GDM1 (cell line): ENCODE measurements at regions not wholly inside any gene's neighbourhood (a gene's known extent, or its start where the extent isn't known, plus 50 kb on each side); places are given as distances from the start of the nearest gene placed in this dataset.

ENCODE experiments used
- DNase-seq: peaks from one replicate; lab custom pipeline; 2025; lab: John Stamatoyannopoulos, UW

DNA sequence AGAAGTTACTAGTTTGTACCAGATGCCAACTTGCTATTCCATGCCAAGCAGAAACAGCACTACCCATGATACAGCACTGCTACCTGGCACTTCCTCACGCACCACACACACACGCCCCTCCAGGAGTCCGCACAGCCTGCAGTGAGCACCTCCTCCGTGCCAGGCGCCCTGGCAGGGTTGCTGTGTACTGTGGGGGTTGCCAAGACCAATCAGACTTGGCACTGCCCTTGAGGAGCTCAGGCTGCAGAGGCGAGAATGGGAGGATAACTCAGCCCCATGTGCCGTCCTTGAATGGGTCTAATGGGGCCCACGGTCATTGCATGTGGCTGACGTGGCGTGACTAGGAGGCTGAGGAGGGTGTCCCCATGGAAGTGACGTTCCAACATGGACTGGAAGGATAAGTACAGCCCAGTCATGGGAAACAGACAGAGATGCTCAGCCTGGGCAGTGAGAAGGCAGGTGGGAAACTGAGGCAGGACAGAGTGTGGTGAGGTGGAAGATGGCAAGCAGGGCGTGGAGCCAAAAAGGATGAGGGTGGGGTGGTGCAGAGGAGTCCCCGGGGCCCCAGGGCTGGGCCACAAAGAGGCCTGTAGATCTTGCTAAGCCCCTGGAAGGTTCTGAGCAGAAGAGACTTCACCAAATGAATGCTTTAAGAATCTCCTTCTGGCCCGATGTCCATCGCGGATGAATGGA is 65.3 kb upstream of the C14orf180 start:
- no peak for DNase-seq

DNA sequence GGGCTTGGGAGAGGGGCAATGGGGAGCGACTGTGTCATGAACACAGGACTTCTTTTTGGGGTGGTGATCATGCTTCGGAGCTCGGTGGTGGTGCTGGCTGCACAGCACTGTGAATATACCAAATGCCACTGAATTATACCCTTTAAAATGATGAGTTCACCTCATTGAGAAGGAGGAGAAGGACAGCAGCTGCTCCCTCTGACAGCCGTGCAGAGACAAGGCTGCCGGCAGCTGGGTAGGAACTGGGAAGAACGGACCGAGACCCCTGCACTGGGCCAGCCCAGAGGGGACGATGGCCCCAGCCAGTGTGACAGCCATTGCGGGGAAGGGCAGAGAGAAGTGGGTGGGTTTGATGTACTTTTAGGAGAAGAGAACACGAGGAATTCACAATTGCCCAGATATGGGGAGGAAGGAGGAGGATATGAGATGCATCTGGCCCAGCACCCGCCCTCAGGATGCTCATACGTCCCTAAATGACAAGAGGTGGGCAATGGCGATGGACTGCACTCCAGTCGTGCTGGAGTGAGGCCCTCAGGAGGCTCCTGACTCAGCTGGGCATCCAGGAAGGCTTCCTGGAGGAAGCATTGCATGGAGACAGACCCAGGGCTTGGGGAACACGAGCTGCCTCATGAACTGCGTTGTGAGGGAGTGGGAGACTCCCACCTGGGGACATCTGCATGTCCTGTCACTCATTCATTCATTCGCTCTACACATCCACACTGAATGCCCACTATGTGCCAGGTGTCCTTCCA is 64.3 kb upstream of the C14orf180 start:
- DNase-seq = no peak

- DNase-seq = no peak
These were observed 63.5 kb upstream of the C14orf180 start for GRCh38 chr14:104515811-104516780.

DNA sequence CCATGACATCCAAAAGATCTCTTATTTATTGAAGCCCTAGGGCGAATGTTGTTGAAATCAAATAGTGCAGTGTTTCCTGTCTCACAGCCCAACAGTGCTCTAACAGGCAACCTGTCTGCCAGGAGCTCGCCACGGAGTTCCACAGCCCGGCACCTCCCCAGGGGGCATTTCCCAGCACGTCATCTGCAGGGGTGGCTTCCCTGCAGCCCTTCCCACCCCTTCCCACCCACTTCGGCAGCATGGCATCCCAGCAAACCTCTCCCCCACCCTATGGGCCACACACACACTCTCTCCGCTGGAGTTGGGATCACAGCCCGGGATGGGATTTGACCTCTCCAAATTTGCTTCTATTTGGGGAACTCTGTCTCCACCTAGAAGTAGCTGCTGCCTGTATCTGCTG is 62.7 kb upstream of the C14orf180 start:
- no peak for DNase-seq

GRCh38 chr14:104517426-104517825 is 62.1 kb upstream of the C14orf180 start:
- no peak for DNase-seq

DNA sequence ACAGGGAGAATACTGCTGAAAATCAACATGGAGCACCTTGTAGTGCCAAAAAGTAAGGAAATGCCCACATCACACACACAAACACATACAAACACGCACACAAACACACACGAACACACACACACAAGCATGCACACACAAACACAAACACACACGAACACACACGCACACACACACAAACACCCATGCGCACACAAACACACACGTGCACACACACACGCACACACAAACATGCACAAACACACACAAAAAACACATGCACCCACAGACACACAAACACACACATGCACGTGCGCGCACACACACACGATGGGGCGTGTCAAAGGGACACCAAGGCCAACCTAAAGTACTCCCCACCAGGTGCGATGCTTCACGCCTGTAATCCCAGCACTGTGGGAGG is 61.7 kb upstream of the C14orf180 start:
- no peak for DNase-seq

- no peak for DNase-seq
These were observed 60.8 kb upstream of the C14orf180 start for GRCh38 chr14:104518659-104519350.

DNA sequence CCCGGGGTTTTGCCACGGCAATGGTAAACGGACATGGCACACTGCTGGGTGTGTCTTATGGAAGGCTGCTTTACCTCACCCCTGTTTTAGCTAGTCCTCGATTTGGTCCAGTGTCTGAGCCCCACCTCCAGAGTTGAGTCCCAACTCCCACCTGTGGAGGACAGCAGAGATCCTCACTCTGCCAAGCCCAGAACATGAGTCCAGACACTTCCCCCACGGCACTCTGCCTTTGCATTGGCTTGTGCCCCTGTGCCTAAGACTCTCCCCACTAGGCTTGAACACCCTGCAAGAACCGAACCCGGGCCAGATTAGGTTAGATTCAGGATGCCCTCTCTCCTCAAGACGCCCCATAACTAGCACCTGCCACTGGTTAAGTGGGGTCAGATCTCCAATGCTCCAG is 59.8 kb upstream of the C14orf180 start:
- no peak for DNase-seq

- no peak for DNase-seq
These were observed 58.7 kb upstream of the C14orf180 start for GRCh38 chr14:104520620-104521410.

- DNase-seq = no peak
These were observed 57.5 kb upstream of the C14orf180 start for GRCh38 chr14:104521816-104522745.

- DNase-seq = no peak
These were observed 56.5 kb upstream of the C14orf180 start for GRCh38 chr14:104522926-104523545.

DNA sequence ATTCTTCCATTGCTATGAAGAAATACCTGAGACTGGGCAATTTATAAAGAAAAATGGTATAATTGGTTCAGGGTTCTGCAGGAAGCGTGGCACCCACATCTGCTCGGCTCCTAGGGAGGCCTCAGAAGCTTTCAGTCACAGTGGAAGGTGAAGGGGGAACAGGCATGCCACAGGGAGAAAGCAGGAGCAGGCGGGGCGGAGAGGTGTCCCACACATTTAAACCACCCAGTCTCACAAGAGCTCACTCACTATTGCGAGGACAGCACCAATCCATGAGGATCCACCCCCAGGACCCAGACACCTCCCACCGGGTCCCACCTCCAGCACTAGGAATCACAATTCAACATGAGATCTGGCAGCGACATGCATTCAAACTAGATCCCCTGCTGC is 56.0 kb upstream of the C14orf180 start:
- DNase-seq = no peak

- no peak for DNase-seq
These were observed 54.8 kb upstream of the C14orf180 start for GRCh38 chr14:104524726-104525125.

- no peak for DNase-seq
These were observed 52.6 kb upstream of the C14orf180 start for GRCh38 chr14:104526723-104527645.

DNA sequence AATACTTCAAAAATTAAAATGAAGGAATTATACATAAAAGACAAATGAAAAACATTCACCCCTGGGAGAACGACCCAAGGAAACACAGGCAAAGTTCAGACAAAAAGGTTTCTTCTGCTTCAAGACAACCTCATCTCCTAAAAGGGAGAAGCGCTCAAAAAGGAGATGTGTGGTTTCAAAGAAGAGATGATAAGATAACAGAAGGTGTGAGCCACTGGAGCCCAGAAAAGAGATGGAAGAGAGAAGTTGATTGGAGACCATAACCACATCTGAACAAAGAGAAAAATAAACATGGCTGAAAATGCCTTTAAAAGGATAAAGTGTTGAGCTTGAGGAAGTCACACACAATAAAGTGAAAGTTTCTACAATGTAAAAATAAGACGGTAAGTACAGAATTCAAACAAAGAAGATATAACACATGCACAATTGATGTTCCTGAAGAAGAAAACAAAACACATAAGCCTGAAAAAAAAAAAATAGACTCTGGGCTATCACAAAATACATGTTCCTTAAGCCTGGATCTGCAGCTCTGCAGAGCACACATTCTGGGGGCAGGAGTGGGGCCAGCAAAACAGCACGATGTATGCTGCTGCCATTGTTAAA is 51.6 kb upstream of the C14orf180 start:
- DNase-seq = no peak

DNA sequence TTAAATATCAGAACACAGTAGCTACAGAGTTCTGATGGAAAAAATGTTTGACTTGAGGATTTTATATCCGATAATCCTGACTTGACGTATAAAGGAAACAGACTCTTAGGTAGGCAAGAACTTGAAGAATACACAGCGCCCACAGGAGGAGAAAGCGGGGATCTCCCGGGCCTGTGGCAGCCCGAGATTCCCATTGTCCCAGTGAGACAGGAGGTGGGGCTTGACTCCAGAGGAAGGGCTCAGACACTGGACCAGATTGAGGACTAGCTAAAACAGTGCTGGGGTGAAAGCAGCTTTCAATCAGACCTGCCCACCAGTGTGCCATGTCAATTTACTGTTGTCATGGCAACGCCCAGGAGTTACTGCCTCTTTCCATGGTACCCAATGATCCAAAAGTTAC is 51.1 kb upstream of the C14orf180 start:
- DNase-seq = no peak
